ENCODE measurements at regions not wholly inside any gene's neighbourhood (a gene's known extent, or its start where the extent isn't known, plus 50 kb on each side); places are given as distances from the start of the nearest gene placed in this dataset.

- no peak for DNase-seq
Observed at GRCh38 chr3:25324954-25325655, 103.0 kb upstream of the RARB start.

- no peak for DNase-seq
Observed at GRCh38 chr3:25335356-25335755, 92.7 kb upstream of the RARB start.

DNA sequence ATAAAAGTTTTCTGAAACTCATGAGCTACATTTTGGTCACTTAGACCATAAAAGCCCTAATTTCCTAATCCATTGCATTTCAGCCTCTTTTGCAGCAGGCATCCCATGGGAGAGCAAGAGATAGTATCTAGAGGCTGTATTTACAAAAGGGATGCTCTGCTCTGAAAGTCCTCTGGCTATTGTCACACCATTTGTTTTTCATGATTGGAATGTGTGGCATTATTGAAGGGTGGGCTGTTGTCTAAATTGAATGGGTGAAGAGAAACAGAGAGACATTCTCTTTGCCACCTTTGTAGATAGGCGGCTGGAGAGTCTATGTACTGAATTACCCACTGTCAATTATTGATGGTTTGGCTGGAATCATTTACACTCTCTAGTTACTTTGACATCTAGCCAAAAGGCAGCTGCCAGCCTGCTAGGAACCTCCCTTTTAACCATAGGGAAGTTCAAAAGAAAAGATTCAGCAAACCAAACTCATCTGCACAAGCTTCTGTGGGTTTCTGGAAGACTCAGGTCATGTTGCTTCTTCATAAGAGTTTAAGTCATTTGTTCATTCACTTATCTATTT is 89.8 kb upstream of the RARB start:
- no peak for DNase-seq

GRCh38 chr3:25339225-25339624 is 88.8 kb upstream of the RARB start:
- DNase-seq: no peak

- DNase-seq: no peak
Observed at GRCh38 chr3:25344670-25345069, 83.4 kb upstream of the RARB start.

GRCh38 chr3:25349095-25349494 is 79.0 kb upstream of the RARB start:
- DNase-seq: no peak

- DNase-seq: no peak
Observed at GRCh38 chr3:25349828-25350724, 78.0 kb upstream of the RARB start.

- no peak for DNase-seq
Observed at GRCh38 chr3:25350725-25351114, 77.3 kb upstream of the RARB start.

DNA sequence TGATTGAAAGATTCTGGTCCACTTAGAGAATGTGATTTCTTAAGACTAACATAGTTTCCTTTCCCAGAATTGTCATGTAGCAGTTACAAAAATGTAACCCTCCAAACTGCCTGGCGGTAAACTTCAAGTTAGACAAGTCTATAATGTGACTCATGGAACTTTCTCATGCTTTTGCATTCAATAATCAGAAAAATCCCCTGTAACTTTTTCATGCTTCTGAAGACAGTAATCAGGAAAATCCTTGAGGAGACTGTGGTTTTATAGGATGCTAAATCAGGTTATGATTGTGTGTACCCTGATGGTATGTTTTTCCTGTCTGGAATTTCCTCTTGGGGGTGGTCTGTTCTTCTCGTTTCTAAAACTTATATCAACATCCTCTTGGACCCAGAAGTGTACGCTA is 74.0 kb upstream of the RARB start:
- no peak for DNase-seq

DNA sequence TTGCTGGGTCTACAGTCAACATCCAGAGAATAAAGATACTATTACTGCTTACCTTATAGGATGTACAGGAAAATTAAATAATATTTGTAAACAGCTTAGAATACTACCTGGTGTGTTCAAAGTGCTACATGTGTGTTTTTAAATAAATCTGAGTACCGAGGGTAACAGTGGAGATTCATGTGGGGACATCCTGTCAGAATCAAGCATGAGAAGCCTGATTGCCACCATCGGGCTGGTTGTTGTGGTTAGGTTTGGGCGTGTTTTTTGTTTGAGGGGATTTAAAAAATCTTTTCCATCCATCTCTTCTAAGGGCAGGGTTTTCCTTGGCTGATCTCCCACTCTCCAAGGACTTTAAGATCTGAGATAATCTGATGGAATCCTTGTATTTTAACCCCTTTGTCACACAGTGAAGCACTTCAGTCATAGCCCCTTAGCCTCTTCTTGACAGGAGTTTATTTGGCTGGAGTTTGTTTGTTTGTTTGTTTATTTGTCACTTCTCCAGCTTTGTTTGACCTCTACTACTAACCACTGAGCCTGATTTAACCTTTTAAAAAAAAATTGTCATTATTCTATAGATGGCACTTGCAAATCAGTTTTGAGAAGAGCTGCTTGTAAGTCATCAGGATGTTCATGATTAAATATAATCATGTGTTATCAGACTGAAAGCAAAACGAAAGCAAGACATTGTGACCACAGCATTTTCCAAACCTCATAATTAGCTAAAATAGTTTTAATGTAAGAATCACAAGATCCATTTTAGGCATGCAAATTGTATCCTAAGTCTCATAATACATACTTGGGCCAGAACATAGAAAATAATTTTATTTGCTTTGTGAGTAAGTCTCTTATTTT is 72.8 kb upstream of the RARB start:
- DNase-seq: no peak

DNA sequence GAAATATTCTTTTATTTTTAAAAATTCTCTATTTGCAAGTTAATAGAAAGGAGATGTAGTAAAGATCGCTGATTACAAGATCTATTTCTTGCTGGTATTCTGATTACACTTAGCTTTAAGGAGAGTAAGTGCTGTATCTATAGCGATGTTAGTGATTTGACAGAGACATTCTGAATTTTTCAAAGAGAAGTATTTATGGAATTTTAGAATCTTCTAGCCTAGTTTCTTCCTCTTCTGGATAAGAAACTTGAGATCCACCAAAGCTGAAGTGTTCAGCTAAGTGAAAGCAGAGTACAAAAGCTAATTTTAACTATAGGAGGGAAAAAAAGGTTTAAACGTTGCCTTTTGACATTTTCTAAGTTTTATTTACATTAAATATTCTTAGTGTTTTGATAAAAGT is 72.1 kb upstream of the RARB start:
- no peak for DNase-seq

GRCh38 chr3:25362118-25362517 is 65.9 kb upstream of the RARB start:
- no peak for DNase-seq

- DNase-seq: no peak
Observed at GRCh38 chr3:25365636-25366035, 62.4 kb upstream of the RARB start.

DNA sequence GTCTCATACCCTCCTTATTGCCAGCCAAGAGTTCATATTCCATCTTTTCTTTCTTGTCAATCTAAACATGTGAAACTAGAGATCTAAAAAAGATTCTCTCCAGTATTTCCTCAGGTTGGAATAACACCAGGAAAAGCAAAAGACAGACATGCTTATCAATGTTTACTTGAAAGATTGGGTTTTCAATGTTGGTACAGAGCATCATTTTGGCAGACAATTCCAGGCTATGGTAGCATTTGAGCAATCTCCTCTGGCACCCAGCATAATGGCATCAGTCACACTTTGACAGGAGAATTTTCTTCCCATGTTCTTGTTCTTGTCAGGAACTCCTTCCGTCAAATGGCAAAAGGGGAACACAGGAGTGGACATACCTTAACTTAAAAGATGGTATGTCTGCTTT is 61.0 kb upstream of the RARB start:
- DNase-seq: no peak

- DNase-seq: no peak
Observed at GRCh38 chr3:25372167-25372566, 55.9 kb upstream of the RARB start.

GRCh38 chr3:25376340-25376739 is 51.7 kb upstream of the RARB start:
- no peak for DNase-seq

GRCh38 chr3:25377042-25377441 is 51.0 kb upstream of the RARB start:
- DNase-seq: no peak
